HEK293 (cell line): ENCODE measurements at regions not wholly inside any gene's neighbourhood (a gene's known extent, or its start where the extent isn't known, plus 50 kb on each side); places are given as distances from the start of the nearest gene placed in this dataset.

Experiments used
- SCRT2 ChIP-seq: fragments of 450-650 bp; formaldehyde crosslinking; IDR thresholded peaks from 2 replicates; pipeline ENCODE4 v1.5.1; 2016; ENCODE audit warnings: missing biosample characterization, missing genetic modification characterization
- YY1 ChIP-seq: fragments of 450-650 bp; formaldehyde crosslinking; IDR thresholded peaks from 2 replicates; pipeline ENCODE4 v1.5.1; 2018; ENCODE audit warnings: missing biosample characterization, missing genetic modification characterization
- ZEB2 ChIP-seq: fragments of 450-650 bp; formaldehyde crosslinking; IDR thresholded peaks from 2 replicates; pipeline ENCODE4 v1.5.1; 2016; ENCODE audit warnings: missing biosample characterization, missing genetic modification characterization
- ZNF133 ChIP-seq: fragments of 450-650 bp; formaldehyde crosslinking; IDR thresholded peaks from 2 replicates; pipeline ENCODE4 v1.5.1; 2016; ENCODE audit warnings: missing biosample characterization, missing genetic modification characterization

DNA sequence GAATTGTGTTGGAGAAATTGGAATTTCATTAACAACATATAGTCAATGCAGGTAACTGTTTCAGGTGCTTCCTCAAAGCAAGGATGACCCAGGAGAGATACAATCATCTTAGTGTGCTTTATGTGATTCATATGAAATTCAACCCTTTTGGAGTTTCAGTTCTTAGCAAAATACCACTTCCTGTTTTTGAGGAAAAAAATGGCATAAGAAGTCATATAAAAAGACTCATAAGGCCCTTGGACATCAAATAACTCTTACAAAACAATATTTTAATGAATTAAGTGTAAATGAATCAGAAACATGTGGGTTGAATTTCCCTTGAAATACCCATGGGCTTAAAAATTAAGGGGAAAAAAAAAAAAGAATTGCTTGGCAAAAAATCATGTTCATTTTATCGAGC lies 926.6 kb downstream of the LTN1 start:
- TF ChIP-seq SCRT2 (tag by site-specific recombination) = no peak
- no peak for TF ChIP-seq YY1 (tag by site-specific recombination)
- TF ChIP-seq ZEB2 (tag by site-specific recombination) = no peak
- no peak for TF ChIP-seq ZNF133
